ENCODE measurements at regions not wholly inside any gene's neighbourhood (a gene's known extent, or its start where the extent isn't known, plus 50 kb on each side); places are given as distances from the start of the nearest gene placed in this dataset.

DNA sequence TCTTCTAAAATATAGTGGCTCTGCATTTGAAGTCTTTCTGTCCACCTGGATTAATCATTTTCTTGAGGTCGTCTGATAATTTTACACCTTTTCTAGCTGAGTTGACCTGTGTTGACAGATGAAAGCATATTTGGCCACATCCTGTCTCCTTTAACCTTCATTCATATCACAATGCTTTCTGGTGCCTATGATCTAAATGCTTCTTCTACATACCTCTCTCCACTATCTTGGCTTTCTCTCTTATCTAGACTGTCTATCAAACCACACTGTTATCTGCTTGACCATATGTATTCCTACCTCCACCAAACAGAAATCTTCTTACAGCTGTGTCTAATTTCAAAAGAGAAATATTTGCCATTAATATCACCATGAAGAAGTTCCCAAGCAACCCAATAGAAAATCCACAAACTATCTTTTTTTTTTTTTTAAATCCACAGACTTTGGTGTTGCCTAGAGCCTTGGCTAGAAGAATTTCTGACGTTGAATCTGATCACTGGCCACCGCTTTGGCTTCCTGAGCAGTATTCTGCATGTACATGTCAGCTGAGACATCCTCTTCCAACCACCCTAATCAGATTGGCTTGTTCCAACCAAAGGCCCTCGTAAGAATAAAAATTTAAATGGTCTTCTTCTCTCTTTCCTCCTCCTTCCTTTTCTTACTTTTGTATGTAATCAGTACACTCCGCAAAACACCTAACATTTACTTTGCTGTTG lies 66.3 kb upstream of the SP4 start:
- no peak for DNase-seq (ENCODE audit: low read depth)
- no peak overlapping the region for H3K4me3 ChIP-seq (ENCODE audit: low read depth, low read length)
- TF ChIP-seq, protein P1, sequence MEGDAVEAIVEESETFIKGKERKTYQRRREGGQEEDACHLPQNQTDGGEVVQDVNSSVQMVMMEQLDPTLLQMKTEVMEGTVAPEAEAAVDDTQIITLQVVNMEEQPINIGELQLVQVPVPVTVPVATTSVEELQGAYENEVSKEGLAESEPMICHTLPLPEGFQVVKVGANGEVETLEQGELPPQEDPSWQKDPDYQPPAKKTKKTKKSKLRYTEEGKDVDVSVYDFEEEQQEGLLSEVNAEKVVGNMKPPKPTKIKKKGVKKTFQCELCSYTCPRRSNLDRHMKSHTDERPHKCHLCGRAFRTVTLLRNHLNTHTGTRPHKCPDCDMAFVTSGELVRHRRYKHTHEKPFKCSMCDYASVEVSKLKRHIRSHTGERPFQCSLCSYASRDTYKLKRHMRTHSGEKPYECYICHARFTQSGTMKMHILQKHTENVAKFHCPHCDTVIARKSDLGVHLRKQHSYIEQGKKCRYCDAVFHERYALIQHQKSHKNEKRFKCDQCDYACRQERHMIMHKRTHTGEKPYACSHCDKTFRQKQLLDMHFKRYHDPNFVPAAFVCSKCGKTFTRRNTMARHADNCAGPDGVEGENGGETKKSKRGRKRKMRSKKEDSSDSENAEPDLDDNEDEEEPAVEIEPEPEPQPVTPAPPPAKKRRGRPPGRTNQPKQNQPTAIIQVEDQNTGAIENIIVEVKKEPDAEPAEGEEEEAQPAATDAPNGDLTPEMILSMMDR (conservative IDR thresholded peaks at IDR 0.05; ENCODE audit: low read depth, low read length) = no peak

DNA sequence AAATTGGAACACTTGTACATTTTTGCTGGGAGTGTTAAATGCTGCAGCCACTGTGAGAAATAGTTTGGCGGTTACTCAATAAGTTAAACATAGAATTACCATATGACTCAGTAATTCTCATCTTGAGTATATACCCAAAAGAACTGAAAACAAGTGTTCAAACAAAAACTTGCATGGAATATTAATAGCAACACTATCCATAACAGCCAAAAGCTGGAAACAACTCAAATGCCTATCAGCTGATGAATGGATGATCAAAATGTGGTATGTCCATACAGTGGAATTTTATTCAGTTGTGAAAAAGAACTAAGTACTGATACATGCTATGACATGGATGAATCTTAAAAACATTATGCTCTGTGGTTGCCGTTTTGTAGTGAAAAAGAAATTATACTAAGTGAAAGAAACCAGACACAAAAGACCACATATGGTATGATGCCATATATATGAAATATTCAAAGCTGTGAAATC lies 63.0 kb upstream of the SP4 start:
- TF ChIP-seq, protein P1 (conservative IDR thresholded peaks at IDR 0.05; ENCODE audit: low read depth, low read length) = no peak
- H3K4me3 ChIP-seq (ENCODE audit: low read depth, low read length) = no peak overlapping the region
- no peak for DNase-seq (ENCODE audit: low read depth)

DNA sequence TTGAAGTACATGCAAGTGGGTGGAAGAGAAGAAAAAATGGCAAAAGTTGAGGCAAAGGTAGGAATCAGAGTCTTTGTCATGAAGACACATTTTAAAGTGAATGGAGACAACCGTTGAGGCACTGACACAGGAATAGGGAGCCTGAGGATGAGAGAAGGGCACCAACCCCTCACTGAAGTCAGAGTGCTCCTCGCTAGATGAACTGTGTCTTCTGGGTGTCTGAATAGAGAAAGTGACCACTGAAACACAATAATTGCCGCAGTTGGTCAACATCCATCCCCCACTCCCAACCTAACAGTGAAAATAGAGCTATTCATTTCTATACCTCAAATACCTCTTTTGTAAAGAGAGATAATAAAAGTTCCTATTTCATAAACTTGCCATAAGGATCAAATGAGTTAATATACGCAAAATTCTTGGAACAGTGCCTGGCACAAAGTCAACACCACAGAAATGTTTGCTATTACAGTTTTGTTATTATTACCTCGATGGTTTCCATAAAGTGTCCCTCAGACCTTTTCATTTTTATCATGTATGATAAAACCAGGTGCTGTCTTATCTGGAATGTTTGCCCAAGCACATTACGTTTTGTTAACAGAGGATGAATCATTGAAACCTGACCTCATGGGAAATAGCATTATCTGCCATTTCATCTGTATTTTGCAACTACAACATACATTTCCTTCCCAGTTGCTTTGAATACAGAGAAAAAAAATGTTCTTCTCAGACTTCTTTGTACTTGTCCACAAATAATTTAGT lies 61.8 kb upstream of the SP4 start:
- DNase-seq (ENCODE audit: low read depth) = no peak
- TF ChIP-seq, protein P1 (conservative IDR thresholded peaks at IDR 0.05; ENCODE audit: low read depth, low read length) = no peak
- no peak overlapping the region for H3K4me3 ChIP-seq (ENCODE audit: low read depth, low read length)

DNA sequence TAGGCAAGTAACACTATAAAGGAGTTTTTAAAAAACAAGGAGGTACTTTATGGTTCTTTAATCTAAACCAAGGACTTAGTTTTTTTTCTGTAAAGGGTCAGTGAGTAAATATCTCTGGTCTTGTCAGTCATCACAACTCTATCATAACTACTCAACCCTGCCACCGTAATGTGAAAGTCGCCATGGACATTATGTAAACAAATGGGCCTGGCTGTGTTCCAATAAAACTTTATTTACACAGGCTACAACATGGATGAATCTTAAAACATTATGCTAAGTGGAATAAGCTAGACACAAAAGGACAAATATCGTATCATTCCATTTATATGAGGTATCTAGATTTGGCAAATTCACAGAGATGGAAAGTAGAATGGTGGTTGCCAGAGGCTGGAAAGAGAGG lies 60.8 kb upstream of the SP4 start:
- TF ChIP-seq, protein P1 (conservative IDR thresholded peaks at IDR 0.05; ENCODE audit: low read depth, low read length) = no peak
- no peak for DNase-seq (ENCODE audit: low read depth)
- no peak overlapping the region for H3K4me3 ChIP-seq (ENCODE audit: low read depth, low read length)

DNA sequence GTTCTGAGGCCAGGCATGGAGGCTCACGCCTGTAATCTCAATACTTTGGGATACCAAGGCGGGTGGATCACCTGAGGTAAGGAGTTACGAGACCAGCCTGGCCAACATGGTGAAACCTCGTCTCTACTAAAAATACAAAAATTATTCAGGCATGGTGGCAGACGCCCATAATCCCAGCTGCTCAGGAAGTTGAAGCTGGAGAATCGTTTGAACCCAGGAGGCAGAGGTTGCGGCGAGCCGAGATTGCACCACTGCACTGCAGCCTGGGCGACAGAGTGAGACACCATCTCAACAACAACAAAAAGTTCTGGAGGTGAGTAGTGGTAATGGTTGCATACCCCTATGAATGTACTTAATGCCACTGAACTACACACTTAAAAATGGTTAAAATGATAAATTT lies 60.3 kb upstream of the SP4 start:
- H3K4me3 ChIP-seq (ENCODE audit: low read depth, low read length) = no peak overlapping the region
- TF ChIP-seq, protein P1 (conservative IDR thresholded peaks at IDR 0.05; ENCODE audit: low read depth, low read length) = no peak
- DNase-seq (ENCODE audit: low read depth) = no peak

DNA sequence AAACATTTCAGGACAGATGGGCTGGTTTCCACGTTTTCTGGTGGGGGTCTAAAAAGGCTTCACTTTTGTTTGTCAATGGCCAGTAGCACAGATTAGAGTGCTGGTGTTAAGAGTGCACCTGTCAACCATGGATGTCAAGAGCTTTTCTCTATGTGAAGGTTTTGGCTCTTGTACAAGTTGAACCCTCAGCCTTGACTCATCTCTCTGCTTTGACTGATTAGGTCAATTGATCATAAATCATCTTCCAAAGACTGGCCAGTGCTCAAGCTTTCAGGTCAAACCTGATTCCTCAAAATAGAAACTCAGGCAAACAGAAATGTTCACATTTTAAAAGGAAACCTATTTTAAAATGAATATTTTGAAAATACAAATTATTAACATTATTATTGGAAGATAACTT lies 59.6 kb upstream of the SP4 start:
- no peak overlapping the region for H3K4me3 ChIP-seq (ENCODE audit: low read depth, low read length)
- TF ChIP-seq, protein P1 (conservative IDR thresholded peaks at IDR 0.05; ENCODE audit: low read depth, low read length) = no peak
- no peak for DNase-seq (ENCODE audit: low read depth)
